Stomach (tissue), 4 donors: ENCODE measurements at regions not wholly inside any gene's neighbourhood (a gene's known extent, or its start where the extent isn't known, plus 50 kb on each side); places are given as distances from the start of the nearest gene placed in this dataset.

Experiments
- CTCF ChIP-seq, 7 experiments: fragments of 450-650 bp in 4 of 7; fragments of 200-600 bp in 3 of 7; sonication (generic) in 3 of 7; IDR thresholded peaks; one replicate each; pipeline ENCODE4 v1.5.1; 2016 to 2019; ENCODE audit warnings: antibody characterized with exemption in 7 of 7, control low read depth in 2 of 7, mild to moderate bottlenecking in 1 of 7
- POLR2AphosphoS5 ChIP-seq, 3 donors: sonication (generic); formaldehyde crosslinking; IDR thresholded peaks; one replicate each; pipeline ENCODE4 v1.6.1; 2016; ENCODE audit warnings: antibody characterized with exemption in 3 of 3

DNA sequence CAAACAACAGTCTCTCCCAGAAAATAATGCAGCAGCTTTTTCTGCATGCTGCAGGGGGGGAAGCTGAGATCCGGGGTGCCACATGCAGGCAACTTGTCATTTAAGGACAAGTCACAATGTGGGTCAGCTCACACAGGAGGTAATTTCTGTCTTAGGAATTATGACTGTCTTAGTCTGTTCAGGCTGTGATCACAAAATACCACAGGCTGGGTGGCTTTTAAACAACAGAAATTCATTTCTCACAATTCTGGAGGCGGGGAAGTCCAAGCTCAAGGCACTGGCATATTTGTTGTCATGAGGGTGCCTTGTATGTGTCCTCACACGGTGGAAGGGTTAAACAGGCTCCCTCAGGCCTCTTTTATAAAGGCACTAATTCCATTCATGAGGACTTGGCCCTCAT, 127.7 kb downstream of the DIRAS2 start:
- no peak for TF ChIP-seq CTCF (IDR thresholded peaks at IDR 0.05)
- TF ChIP-seq POLR2AphosphoS5 (IDR thresholded peaks at IDR 0.05), result no peak
